DND-41 (cell line): ENCODE measurements at regions not wholly inside any gene's neighbourhood (a gene's known extent, or its start where the extent isn't known, plus 50 kb on each side); places are given as distances from the start of the nearest gene placed in this dataset.

ENCODE experiments used
- ATAC-seq: fragments of 200-7000 bp; cut with Tn5 transposase; 3 replicates; pipeline ENCODE4 v1.9.1; 2021; ENCODE audit warnings: low read depth; ENCODE audit not compliant: insufficient read depth
- DNase-seq: peaks from one replicate; pipeline ENCODE4 v3.0.0-alpha.2; 2020
- H2AFZ ChIP-seq: 2 replicates; pipeline ENCODE4 v1.6.0; 2012; ENCODE audit warnings: low read depth, low read length
- H3K27ac ChIP-seq: 2 replicates; pipeline ENCODE4 v1.5.1; 2012; ENCODE audit warnings: low read length, inconsistent platforms
- H3K27me3 ChIP-seq: fragments of 200-600 bp; sonication (generic); 2 replicates; pipeline ENCODE4 v1.6.0; 2012; ENCODE audit warnings: low read length, mild to moderate bottlenecking, inconsistent platforms; ENCODE audit not compliant: insufficient read depth, poor library complexity
- H3K36me3 ChIP-seq: 2 replicates; pipeline ENCODE4 v1.5.1; 2012; ENCODE audit warnings: low read length, inconsistent platforms; ENCODE audit not compliant: insufficient read depth
- H3K4me1 ChIP-seq: 2 replicates; pipeline ENCODE4 v1.5.1; 2012; ENCODE audit warnings: mild to moderate bottlenecking, low read length; ENCODE audit not compliant: insufficient read depth
- H3K4me2 ChIP-seq: 2 replicates; pipeline ENCODE4 v1.6.0; 2012; ENCODE audit warnings: mild to moderate bottlenecking, moderate library complexity, low read length, inconsistent platforms; ENCODE audit not compliant: insufficient read depth
- H3K4me3 ChIP-seq, 2 experiments: fragments of 200-600 bp in 1 of 2; shearing (Covaris generic) in 1 of 2; 2 replicates each; pipeline ENCODE4 v1.5.1; 2012 to 2016; ENCODE audit warnings: inconsistent platforms in 2 of 2, low read length in 2 of 2, mild to moderate bottlenecking in 2 of 2, low read depth in 1 of 2, moderate library complexity in 1 of 2
- H3K79me2 ChIP-seq: 2 replicates; pipeline ENCODE4 v1.6.0; 2012; ENCODE audit warnings: low read length, inconsistent platforms; ENCODE audit not compliant: insufficient read depth
- H3K9ac ChIP-seq: 2 replicates; pipeline ENCODE4 v1.6.0; 2012; ENCODE audit warnings: low read depth, mild to moderate bottlenecking, inconsistent platforms, low read length, moderate library complexity
- H3K9me3 ChIP-seq: 2 replicates; pipeline ENCODE4 v1.5.1; 2012; ENCODE audit warnings: low read length, moderate library complexity, mild to moderate bottlenecking, inconsistent platforms; ENCODE audit not compliant: insufficient read depth, severe bottlenecking
- H4K20me1 ChIP-seq: 2 replicates; pipeline ENCODE4 v1.6.0; 2012; ENCODE audit warnings: low read length; ENCODE audit not compliant: insufficient read depth
- CTCF ChIP-seq: IDR thresholded peaks from 2 replicates; pipeline ENCODE4 v1.5.1; 2012; ENCODE audit warnings: borderline replicate concordance, low read length, moderate library complexity, mild to moderate bottlenecking; ENCODE audit not compliant: poor library complexity, severe bottlenecking; ENCODE audit errors: extremely low read depth
- EZH2 ChIP-seq: IDR thresholded peaks from 3 replicates; pipeline ENCODE4 v1.6.1; 2012; ENCODE audit warnings: borderline replicate concordance, low read depth, mild to moderate bottlenecking, moderate library complexity, low read length, inconsistent platforms; ENCODE audit not compliant: severe bottlenecking

- no peak overlapping the region for H3K9ac ChIP-seq
- peak; percentile 30 for DNase-seq
- no peak overlapping the region for H2AFZ ChIP-seq
- H3K79me2 ChIP-seq: no peaks in the 10 kb centered on the region
- H3K4me2 ChIP-seq: no peak overlapping the region
- H3K27me3 ChIP-seq: no peaks in the 10 kb centered on the region
- no peak overlapping the region for H3K27ac ChIP-seq
- H4K20me1 ChIP-seq: no peaks in the 10 kb centered on the region
- no peaks in the 10 kb centered on the region for H3K9me3 ChIP-seq
- TF ChIP-seq CTCF: peak; percentile 56
- TF ChIP-seq EZH2: no peak
- peak; percentile 83 for ATAC-seq
- no peak overlapping the region for H3K4me3 ChIP-seq
- no peaks in the 10 kb centered on the region for H3K4me1 ChIP-seq
- H3K36me3 ChIP-seq: no peaks in the 10 kb centered on the region
These were observed 129.9 kb upstream of the GRIN2B start for GRCh38 chr12:14111230-14111865.

- H2AFZ ChIP-seq: no peak overlapping the region
- no peak for ATAC-seq
- H3K9ac ChIP-seq: no peak overlapping the region
- H3K27me3 ChIP-seq: no peaks in the 10 kb centered on the region
- TF ChIP-seq EZH2 (no peak), CTCF (no peak)
- no peaks in the 10 kb centered on the region for H3K9me3 ChIP-seq
- H3K4me2 ChIP-seq: no peak overlapping the region
- H3K79me2 ChIP-seq: no peaks in the 10 kb centered on the region
- H4K20me1 ChIP-seq: no peaks in the 10 kb centered on the region
- H3K36me3 ChIP-seq: no peaks in the 10 kb centered on the region
- no peak for DNase-seq
- no peak overlapping the region for H3K4me3 ChIP-seq
- H3K4me1 ChIP-seq: no peaks in the 10 kb centered on the region
- no peak overlapping the region for H3K27ac ChIP-seq
These were observed 131.6 kb upstream of the GRIN2B start for GRCh38 chr12:14113031-14113430.

GRCh38 chr12:14126692-14127091 lies 145.3 kb upstream of the GRIN2B start:
- H3K9me3 ChIP-seq: no peaks in the 10 kb centered on the region
- H3K4me3 ChIP-seq: no peak overlapping the region
- H3K9ac ChIP-seq: no peak overlapping the region
- TF ChIP-seq EZH2: no peak
- no peak for TF ChIP-seq CTCF
- no peaks in the 10 kb centered on the region for H3K36me3 ChIP-seq
- no peaks in the 10 kb centered on the region for H3K79me2 ChIP-seq
- no peak overlapping the region for H2AFZ ChIP-seq
- H3K4me1 ChIP-seq: no peaks in the 10 kb centered on the region
- H3K27ac ChIP-seq: no peak overlapping the region
- no peak overlapping the region for H3K4me2 ChIP-seq
- H4K20me1 ChIP-seq: no peaks in the 10 kb centered on the region
- ATAC-seq (no peak), DNase-seq (no peak)
- no peaks in the 10 kb centered on the region for H3K27me3 ChIP-seq

- Histone ChIP-seq H3K36me3 (no peaks in the 10 kb centered on the region), H3K27ac (no peak overlapping the region), H3K4me2 (no peak overlapping the region), H3K4me3 (no peak overlapping the region), H4K20me1 (no peaks in the 10 kb centered on the region), H3K79me2 (no peaks in the 10 kb centered on the region), H3K9me3 (no peaks in the 10 kb centered on the region), H3K9ac (no peak overlapping the region), H3K4me1 (no peaks in the 10 kb centered on the region), H3K27me3 (no peaks in the 10 kb centered on the region), H2AFZ (no peak overlapping the region)
- DNase-seq (no peak), ATAC-seq (no peak)
- TF ChIP-seq EZH2 (no peak), CTCF (no peak)
These were observed 148.3 kb upstream of the GRIN2B start for GRCh38 chr12:14129611-14130195.
